Activated gamma-delta T cell (primary cell): ENCODE measurements at regions not wholly inside any gene's neighbourhood (a gene's known extent, or its start where the extent isn't known, plus 50 kb on each side); places are given as distances from the start of the nearest gene placed in this dataset.

Experiments used
- DNase-seq: peaks from one replicate; lab custom pipeline; 2025; lab: John Stamatoyannopoulos, UW

DNA sequence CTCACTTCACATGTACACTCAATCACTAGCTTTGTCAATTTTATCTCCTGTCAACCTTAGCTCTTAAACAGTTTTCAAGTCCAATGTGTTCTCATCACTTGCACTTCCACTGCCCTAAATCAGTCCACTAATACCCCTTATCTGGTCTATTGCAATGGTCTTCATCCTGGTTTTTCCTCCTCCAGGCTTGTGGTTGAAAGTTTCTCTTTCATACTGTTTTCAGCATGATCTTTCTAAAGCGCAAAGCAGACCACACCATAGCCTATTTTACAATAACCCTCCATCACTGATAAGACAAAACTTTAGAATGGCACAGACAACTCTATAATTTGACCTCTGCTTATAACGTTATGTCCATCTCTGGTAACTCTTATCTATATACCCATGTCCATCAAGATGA lies 62.0 kb upstream of the DDHD1 start:
- no peak for DNase-seq

DNA sequence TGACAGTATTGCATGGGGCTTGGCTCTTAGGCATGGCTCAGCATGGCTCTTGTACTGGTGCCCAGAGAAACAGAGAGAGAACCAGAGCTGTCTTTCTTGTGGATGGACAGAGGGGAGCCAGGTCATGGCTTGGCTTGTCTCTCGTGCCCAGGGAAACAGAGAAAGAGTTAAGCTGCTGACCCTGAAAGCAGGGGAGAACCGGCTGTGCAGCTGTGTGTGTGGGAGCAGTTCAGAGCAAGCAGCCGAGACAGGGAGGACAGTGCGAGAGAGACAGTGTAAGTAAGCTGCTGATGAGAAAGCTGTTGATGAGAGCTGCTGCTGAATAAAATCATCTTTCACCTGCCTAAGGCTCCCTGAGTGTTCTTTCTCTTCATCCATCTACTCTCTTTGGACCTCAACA lies 61.3 kb upstream of the DDHD1 start:
- DNase-seq, result no peak

DNA sequence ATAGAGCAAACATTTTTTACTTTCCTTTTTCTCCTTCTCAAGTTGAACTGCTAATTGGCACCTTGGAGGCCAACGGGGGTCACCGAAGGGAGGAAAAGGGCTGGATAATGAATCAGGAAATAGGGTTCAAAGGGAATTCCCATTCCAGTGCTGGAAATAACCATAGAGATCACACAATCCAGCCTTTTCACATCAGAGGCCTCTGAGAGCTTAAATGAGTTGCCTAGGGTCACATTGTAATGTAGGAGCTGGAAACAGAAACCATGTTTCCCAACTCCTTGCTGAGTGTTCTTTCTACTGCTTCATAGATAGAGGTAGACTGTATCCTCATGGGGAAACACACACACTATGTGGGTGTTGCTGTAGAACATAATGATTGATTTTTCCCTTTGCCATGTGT lies 60.6 kb upstream of the DDHD1 start:
- DNase-seq, result no peak

DNA sequence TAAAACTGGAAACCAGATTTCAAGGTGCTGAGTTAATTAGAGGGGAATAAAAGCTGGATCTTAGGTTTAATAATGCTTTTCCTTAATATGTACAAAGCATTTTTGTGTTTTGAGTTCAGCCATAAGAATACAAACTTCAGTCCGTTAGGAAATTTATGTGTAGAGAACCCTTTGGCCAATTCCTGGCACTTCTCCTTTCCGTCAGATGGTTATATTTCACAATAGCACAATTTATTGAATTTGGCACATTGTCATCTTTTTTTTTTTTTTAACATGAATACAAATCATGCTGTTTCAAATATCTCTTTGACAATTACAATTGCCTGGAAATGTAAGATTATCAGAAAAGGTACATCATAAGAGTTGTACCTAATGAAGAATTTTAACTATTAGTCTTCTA lies 56.2 kb upstream of the DDHD1 start:
- no peak for DNase-seq
